ENCODE measurements at regions not wholly inside any gene's neighbourhood (a gene's known extent, or its start where the extent isn't known, plus 50 kb on each side); places are given as distances from the start of the nearest gene placed in this dataset.

DNA sequence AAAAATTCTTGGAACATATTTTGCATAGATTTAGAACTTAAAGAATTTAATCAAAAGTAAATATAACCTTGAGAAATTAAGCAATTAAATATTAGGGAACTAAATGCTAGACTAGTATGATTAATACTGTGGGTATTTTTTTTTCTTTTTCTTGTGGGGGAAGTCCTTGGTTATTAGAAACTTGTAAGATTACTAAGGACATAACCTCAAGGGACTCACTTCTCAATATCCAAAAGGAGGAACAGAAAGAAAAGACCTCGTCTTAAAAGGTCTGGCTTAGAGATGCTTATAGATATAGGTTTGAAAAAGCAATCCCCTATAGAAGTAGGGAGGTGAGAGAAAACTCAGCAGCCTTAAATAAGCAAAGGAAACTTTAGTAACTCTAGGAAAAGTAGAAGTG, 368.5 kb downstream of the INSC start:
- TF ChIP-seq CTCF (IDR thresholded peaks at IDR 0.05) (no peak), POLR2A (IDR thresholded peaks at IDR 0.05) (no peak)
- WGBS, 2 donors, result 50 to 70% methylated on average over 1 of the region's 1 CpG
- Histone ChIP-seq H3K27ac (no peak overlapping the region), H3K9me3 (no peaks in the 10 kb centered on the region), H3K36me3 (no peaks in the 10 kb centered on the region), H3K27me3 (no peaks in the 10 kb centered on the region), H3K4me1 (no peaks in the 10 kb centered on the region), H3K4me3 (no peak overlapping the region)
- no peak for DNase-seq
- intact Hi-C loops (cut with DNase I), result no loop called here

DNA sequence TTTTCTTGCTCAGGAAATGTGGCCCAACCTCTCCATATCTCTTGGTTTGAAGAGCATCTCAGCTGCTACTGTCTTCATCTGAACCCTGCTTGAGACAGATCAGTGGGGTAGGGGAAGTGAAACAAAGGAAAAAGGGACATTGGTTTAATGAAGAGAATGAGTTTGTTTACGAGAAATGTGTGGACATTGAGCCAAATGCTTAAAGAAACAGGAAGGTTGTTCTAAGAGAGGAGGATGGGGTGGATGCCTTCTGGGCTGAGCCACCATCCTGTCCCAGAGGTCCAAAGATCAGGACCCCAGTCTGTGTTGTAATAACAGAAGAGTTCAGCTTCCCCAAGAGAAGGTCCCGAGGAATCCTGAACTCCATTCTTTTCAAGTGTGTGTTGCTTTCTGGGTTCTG, 369.7 kb downstream of the INSC start:
- 41 to 43% methylated on average over 2 of the region's 2 CpGs for WGBS, 2 donors
- no peak for DNase-seq

GRCh38 chr11:15485432-15485831, 370.7 kb downstream of the INSC start:
- TF ChIP-seq POLR2A (IDR thresholded peaks at IDR 0.05), result no peak
- no peak for TF ChIP-seq CTCF (IDR thresholded peaks at IDR 0.05)
- no peaks in the 10 kb centered on the region for H3K27me3 ChIP-seq
- H3K36me3 ChIP-seq, result no peaks in the 10 kb centered on the region
- no peak overlapping the region for H3K4me3 ChIP-seq
- WGBS, 2 donors, result 32 to 74% methylated on average over 2 of the region's 2 CpGs
- no peak overlapping the region for H3K27ac ChIP-seq
- H3K9me3 ChIP-seq, result no peaks in the 10 kb centered on the region
- intact Hi-C loops (cut with DNase I), result no loop called here
- no peak for DNase-seq
- H3K4me1 ChIP-seq, result no peaks in the 10 kb centered on the region

More for the DNA sequence above, 369.7 kb downstream of the INSC start:
- Histone ChIP-seq H3K36me3 (no peaks in the 10 kb centered on the region), H3K4me1 (no peaks in the 10 kb centered on the region), H3K4me3 (no peak overlapping the region), H3K27me3 (no peaks in the 10 kb centered on the region), H3K27ac (no peak overlapping the region), H3K9me3 (no peaks in the 10 kb centered on the region)
- intact Hi-C loops (cut with DNase I), result no loop called here
- no peak for TF ChIP-seq CTCF (IDR thresholded peaks at IDR 0.05)
- no peak for TF ChIP-seq POLR2A (IDR thresholded peaks at IDR 0.05)

GRCh38 chr11:15489281-15489680, 374.6 kb downstream of the INSC start:
- no peak overlapping the region for H3K4me3 ChIP-seq
- no peak overlapping the region for H3K27ac ChIP-seq
- TF ChIP-seq POLR2A (IDR thresholded peaks at IDR 0.05) (no peak), CTCF (IDR thresholded peaks at IDR 0.05) (no peak)
- intact Hi-C loops (cut with DNase I), result no loop called here
- no peaks in the 10 kb centered on the region for H3K9me3 ChIP-seq
- no peaks in the 10 kb centered on the region for H3K27me3 ChIP-seq
- peaks cover 0 to 13% (median 0%) of the 10 kb centered on the region in 3 donors for H3K4me1 ChIP-seq
- DNase-seq, result no peak
- no peaks in the 10 kb centered on the region for H3K36me3 ChIP-seq

DNA sequence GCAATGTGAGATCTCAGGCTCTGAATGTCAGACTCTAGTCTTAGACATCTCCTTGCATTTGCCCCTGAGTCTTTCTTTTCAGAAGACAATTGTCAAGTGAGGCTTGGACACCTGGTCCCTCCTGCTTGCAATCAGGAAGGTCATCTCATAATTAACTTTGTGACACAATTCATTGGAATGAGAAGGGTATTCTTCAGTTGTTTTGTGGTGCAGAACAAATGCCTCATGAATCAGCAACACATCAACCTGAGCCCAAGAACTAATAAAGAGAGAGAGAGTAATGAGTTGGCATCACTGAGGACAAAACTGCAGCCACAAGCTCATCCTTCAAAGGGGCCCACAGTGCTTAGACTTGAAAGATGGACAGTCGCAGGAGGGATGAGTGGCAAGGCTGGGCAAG, 375.8 kb downstream of the INSC start:
- no peak for DNase-seq
- no peaks in the 10 kb centered on the region for H3K9me3 ChIP-seq
- WGBS, 2 donors, result 76 to 94% methylated on average over 1 of the region's 1 CpG
- intact Hi-C loops (cut with DNase I), result no loop called here
- no peaks in the 10 kb centered on the region for H3K36me3 ChIP-seq
- no peak overlapping the region for H3K4me3 ChIP-seq
- no peak for TF ChIP-seq CTCF (IDR thresholded peaks at IDR 0.05)
- TF ChIP-seq POLR2A (IDR thresholded peaks at IDR 0.05), result no peak
- H3K4me1 ChIP-seq, result peaks cover 0 to 21% (median 0%) of the 10 kb centered on the region in 3 donors
- no peaks in the 10 kb centered on the region for H3K27me3 ChIP-seq
- no peak overlapping the region for H3K27ac ChIP-seq
